GM18499 (cell line): ENCODE measurements at regions not wholly inside any gene's neighbourhood (a gene's known extent, or its start where the extent isn't known, plus 50 kb on each side); places are given as distances from the start of the nearest gene placed in this dataset.

Experiments
- ATAC-seq: cut with Tn5 transposase; IDR thresholded peaks from one replicate; pipeline ENCODE4 v1.9.1; 2021; ENCODE audit warnings: moderate number of reproducible peaks; ENCODE audit not compliant: insufficient read depth, unreplicated experiment

DNA sequence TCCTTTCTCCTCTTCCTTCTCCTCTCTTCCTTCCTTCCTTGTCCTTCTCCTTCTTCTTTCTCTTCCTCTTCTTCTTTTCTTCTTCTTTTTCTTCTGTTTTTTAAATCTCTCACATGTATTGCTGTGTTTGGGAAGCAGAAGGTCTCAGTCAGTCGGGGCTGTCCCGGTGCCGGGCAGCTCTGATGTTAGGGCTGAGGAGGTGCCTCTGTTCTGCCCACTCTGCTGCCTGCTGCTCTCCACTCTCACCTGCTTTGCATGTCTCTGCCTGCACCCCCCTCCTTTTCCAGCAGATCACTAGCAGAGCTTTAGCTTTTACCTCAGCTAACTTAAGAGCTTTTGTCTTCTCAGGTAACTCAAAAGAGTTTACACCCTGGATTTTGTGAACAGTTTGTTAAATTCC is 276.6 kb downstream of the CHRM3 start:
- no peak for ATAC-seq

DNA sequence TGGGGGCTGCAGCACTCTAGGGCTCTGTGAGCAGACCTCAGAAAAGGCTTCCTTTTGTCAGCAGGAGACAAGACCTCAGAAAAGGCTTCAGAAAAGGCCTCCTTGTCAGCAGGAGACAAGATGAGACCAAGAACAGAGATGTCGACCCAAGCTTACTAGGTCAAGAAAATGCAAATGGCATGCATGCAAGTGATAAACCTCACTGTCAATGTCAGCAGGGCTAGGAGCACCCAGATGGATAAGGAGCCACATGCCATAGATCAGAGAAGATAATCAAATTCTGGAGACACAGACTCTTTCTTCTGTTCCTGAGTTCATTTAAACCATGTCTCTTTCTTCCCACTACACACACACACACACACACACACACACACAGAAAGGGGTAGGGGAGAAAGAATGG is 285.9 kb downstream of the CHRM3 start:
- ATAC-seq, result no peak

GRCh38 chr1:239675735-239676134 is 289.4 kb downstream of the CHRM3 start:
- ATAC-seq, result no peak

DNA sequence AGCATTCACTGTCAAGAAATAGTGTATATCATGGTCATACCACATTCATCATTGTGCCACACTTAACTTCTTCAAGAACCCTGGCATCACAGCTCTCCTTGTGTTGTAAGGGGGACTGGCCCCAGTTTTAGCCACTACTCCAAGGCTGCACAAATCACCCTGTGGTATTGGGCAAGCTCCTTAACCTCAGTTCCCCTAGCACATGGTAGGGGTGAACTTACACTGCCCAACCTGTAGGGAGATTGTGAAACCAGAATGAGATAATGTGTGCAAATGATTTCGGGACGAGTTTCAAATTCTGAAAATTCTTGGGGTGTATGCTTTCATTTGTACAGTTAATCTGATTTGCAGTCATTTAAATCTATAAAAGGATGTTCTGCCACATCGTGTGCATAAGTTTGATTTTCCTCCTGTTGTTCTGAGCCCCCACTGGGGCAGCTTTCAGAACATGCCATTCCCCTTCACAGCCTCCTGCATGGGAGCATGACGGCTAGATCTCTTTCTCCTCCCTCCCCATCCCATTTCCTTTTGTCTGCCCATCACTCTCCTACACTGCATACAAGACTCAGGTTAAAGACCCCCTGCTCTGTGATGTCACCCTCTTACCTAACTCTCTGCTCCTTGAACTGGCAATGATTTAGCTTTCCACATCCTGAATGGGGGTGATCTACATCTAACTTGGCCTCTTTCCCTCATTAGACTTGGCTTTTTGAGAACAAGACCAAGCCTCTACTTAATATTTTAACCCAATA is 290.3 kb downstream of the CHRM3 start:
- no peak for ATAC-seq

DNA sequence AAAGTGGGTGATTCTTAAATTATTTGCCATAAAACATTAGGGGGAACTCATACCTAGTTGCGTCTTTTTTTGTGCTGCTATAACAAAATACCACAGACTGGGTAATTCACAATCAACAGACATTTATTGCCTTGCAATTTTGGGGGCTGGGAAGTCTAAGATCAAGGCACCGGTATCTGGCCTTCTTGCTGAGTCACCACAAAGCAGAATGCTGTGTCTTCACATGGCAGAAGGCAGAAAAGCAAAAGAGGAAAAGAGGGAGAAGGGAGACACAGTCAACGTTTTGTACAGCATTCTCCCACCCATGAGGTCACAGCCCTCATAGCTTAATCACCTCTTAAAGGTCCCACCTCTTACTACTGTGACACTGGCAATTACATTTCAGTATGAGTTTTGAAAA is 291.0 kb downstream of the CHRM3 start:
- ATAC-seq, result no peak

DNA sequence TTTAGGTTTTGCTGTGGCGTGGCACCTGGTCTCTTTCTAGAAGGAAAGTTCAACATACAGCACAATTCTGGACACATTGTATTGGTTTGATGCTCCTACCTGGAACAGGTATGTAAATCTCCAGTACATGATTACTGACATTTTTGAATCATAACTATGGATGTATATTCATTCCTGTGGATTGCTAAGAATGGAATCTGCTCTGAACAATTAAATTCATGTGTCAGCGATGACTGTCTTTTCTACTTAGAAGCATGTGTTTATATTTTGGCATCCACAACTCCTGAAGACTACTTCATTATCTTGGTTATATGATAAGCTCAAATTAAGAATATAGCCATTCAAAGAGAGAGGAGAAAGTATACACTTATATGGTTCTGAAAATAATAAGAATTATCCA is 291.8 kb downstream of the CHRM3 start:
- no peak for ATAC-seq

GRCh38 chr1:239682046-239682445 is 295.7 kb downstream of the CHRM3 start:
- no peak for ATAC-seq

GRCh38 chr1:239682960-239683359 is 296.6 kb downstream of the CHRM3 start:
- ATAC-seq, result no peak

DNA sequence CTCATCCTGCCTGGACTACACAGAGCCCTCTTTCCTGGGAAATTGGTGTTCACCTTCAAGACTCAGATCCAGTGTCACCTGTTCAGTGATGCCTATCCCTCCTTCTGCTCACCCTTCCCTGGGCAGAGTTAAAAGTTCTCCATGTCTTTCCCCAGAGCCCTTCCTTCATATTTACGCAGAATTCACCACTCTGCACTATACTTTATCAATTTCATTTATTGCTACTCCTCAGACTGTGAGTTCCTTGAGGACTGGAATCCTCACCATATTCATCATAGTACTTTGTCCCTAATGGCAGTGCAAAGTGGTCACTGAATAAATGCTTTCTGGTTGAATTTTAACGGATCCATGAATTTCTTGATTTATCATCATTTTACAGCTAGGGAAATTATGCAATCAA is 300.0 kb downstream of the CHRM3 start:
- no peak for ATAC-seq

GRCh38 chr1:239696317-239696716 is 309.9 kb downstream of the CHRM3 start:
- no peak for ATAC-seq

DNA sequence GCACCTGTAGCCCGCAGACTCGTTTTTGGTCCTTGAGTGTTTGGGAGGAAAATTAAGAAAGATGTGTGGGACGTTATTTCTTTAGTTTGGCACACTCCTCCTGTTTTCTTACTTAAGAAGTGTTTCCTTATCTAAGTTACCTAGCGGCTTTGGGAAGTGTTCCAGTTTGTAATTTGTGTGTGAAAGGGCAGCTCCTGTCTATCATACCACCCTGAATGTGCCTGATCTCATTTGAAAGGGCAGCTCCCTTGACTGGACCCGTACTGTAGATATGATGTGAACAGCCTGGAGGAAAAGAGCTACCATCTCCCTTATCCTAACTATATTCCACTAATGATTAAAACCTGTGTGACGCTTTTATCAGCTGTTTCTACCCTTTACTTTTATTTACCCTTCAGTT is 314.3 kb downstream of the CHRM3 start:
- no peak for ATAC-seq

GRCh38 chr1:239703075-239703474 is 316.7 kb downstream of the CHRM3 start:
- ATAC-seq, result no peak

DNA sequence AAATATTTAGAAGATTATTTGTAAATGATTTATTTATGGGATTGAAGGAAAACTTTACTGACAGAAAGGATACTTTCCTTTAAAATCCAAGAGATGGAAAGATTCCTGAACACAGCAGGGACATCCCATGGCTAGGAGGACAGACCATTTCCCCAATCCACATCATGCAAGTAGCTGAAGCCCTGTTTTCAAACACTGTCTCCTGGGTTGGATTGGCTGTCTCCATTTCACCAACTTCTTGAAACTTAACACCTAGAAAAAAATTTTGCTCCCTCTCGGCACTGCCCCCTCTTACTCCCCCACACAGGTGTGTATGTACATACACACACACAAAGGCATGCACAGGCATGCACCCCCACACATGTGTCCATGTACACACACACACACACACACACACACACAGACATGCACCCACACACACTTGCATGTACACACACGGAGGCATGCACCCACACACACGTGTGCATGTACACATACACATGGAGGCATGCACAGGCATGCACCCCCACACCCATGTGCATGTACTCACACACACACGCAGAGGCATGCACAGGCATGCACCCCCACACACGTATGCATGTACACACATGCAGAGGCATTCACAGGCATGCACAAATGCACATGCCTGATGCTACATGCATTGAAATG is 320.0 kb downstream of the CHRM3 start:
- ATAC-seq, result no peak

- ATAC-seq, result no peak
Measured at GRCh38 chr1:239707615-239708014, 321.2 kb downstream of the CHRM3 start.

DNA sequence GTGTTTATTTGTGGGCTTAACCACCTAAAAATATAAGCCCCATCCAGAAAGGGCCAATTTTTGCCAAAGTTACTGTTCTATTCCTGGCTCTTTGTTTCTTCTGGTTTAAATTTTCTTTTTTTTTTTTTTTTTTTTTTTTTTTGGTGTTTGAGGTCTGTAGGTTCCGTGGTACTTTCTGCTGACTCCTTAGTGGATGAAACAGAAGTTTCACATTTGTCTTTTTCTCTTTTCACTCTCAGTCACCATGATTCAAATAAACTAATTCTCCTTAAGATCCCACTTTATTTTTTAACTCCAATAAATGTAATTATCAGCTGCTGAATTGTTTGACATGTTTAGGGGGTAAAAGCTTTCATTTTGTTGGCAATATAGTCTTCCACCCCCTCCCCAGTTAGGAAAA is 322.3 kb downstream of the CHRM3 start:
- no peak for ATAC-seq

- ATAC-seq, result no peak
Measured at GRCh38 chr1:239711768-239712167, 325.4 kb downstream of the CHRM3 start.

DNA sequence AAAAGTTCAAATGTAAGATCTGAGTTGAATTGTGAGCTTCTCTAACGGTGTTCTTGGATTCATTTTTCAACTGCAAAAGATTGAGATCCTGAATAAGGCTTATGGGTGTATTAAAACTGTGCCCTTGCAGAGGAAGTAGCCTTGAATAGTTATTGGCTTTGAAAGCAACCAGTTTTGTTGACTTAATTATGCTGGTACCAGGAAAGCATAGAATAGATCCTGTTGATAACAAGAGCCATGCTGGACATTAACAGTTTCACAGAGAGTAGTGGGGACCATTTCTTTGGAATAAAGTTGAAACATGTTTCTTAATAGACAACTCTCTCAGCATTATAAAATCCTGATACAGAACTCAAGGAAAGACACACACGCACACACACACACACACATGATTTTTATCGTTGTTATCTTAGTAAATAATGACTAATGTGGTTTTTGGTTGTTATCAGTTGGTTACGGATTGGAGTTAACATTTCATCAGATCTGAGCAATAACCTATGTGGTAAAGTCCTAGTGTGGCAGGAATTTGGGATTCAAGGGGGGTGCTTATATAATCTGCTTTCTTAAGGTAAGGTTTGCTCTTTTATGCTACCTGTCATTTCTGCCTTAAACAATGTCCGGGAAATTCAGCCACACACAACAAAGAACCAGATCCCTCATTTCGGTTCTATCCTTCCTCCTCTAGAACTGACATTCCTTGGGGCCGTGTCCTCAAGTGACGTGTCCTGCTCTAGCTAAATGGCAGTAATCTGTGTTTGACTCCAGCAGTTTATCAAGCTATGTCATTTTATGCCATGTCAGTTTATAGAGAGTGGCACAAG is 330.9 kb downstream of the CHRM3 start:
- no peak for ATAC-seq

GRCh38 chr1:239717918-239718184 is 331.5 kb downstream of the CHRM3 start:
- ATAC-seq, result no peak

DNA sequence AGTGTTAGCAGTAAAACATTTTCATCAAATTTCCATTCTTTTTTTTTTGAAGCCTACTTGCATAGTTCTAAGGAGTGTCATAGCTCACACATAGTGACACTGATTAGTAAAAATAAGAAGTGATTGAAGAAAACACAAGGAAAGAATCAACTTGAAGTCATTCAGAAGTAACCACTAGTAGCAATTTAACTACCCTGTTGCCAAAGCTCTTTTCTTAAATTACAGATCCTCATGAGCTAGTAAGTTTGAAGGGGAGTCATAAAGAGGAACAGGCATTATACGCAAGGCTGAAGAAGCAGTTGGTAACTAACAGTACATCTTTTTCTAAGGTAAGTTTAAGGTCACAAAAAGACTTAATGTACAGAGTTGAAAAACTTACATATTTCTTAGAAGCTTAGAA is 332.2 kb downstream of the CHRM3 start:
- no peak for ATAC-seq

GRCh38 chr1:239718997-239719628 is 332.7 kb downstream of the CHRM3 start:
- no peak for ATAC-seq

GRCh38 chr1:239719642-239720258 is 333.4 kb downstream of the CHRM3 start:
- no peak for ATAC-seq
